ENCODE measurements at regions not wholly inside any gene's neighbourhood (a gene's known extent, or its start where the extent isn't known, plus 50 kb on each side); places are given as distances from the start of the nearest gene placed in this dataset.

GRCh38 chrX:10076765-10077164, 80.0 kb upstream of the CLCN4 start:
- no peak for TF ChIP-seq CTCF (conservative IDR thresholded peaks at IDR 0.05; ENCODE audit: low read depth, low read length)
- TF ChIP-seq EZH2 (IDR thresholded peaks at IDR 0.05; ENCODE audit: borderline replicate concordance, low read depth, low read length, poor library complexity, severe bottlenecking), result no peak
- Histone ChIP-seq H3K4me3 (ENCODE audit: low read depth, low read length, poor library complexity, severe bottlenecking) (no peak overlapping the region), H3K27ac (ENCODE audit: low read depth, low read length, poor library complexity, severe bottlenecking) (no peak overlapping the region), H3K36me3 (ENCODE audit: insufficient read depth, low read length, poor library complexity, severe bottlenecking) (no peaks in the 10 kb centered on the region), H3K27me3 (replicated peaks; ENCODE audit: insufficient read depth, low read depth, low read length, poor library complexity) (no peaks in the 10 kb centered on the region), H3K9me3 (ENCODE audit: low read depth, low read length, poor library complexity, severe bottlenecking) (no peaks in the 10 kb centered on the region), H3K4me1 (ENCODE audit: insufficient read depth, low read length, poor library complexity, severe bottlenecking) (peaks cover 7% of the 10 kb centered on the region)
- ChIA-PET POLR2A (ENCODE audit: low non-redundant PET) (no interaction called here), CTCF (no interaction called here)
- BruUV-seq (replicated peaks), result no TSS peak
- DNase-seq (ENCODE audit: low spot score), result no peak
- intact Hi-C loops (cut with micrococcal nuclease; ENCODE audit: unreplicated experiment), result no loop called here

- TF ChIP-seq EZH2 (IDR thresholded peaks at IDR 0.05; ENCODE audit: borderline replicate concordance, low read depth, low read length, poor library complexity, severe bottlenecking), result no peak
- Histone ChIP-seq H3K36me3 (ENCODE audit: insufficient read depth, low read length, poor library complexity, severe bottlenecking) (no peaks in the 10 kb centered on the region), H3K9me3 (ENCODE audit: low read depth, low read length, poor library complexity, severe bottlenecking) (no peaks in the 10 kb centered on the region), H3K4me3 (ENCODE audit: low read depth, low read length, poor library complexity, severe bottlenecking) (no peak overlapping the region), H3K4me1 (ENCODE audit: insufficient read depth, low read length, poor library complexity, severe bottlenecking) (peaks cover 7% of the 10 kb centered on the region), H3K27ac (ENCODE audit: low read depth, low read length, poor library complexity, severe bottlenecking) (no peak overlapping the region), H3K27me3 (replicated peaks; ENCODE audit: insufficient read depth, low read depth, low read length, poor library complexity) (no peaks in the 10 kb centered on the region)
- no peak for DNase-seq (ENCODE audit: low spot score)
- POLR2A ChIA-PET (ENCODE audit: low non-redundant PET), result no interaction called here
- no TSS peak for BruUV-seq (replicated peaks)
- CTCF ChIA-PET, result no interaction called here
- intact Hi-C loops (cut with micrococcal nuclease; ENCODE audit: unreplicated experiment), result no loop called here
These were observed 79.2 kb upstream of the CLCN4 start for GRCh38 chrX:10077425-10078188.

- no peak overlapping the region for H3K27ac ChIP-seq (ENCODE audit: low read depth, low read length, poor library complexity, severe bottlenecking)
These were observed 78.5 kb upstream of the CLCN4 start for GRCh38 chrX:10078266-10078665.

More at GRCh38 chrX:10078266-10078665, 78.5 kb upstream of the CLCN4 start:
- TF ChIP-seq EZH2 (IDR thresholded peaks at IDR 0.05; ENCODE audit: borderline replicate concordance, low read depth, low read length, poor library complexity, severe bottlenecking), result no peak
- TF ChIP-seq CTCF (conservative IDR thresholded peaks at IDR 0.05; ENCODE audit: low read depth, low read length), result no peak
- no peaks in the 10 kb centered on the region for H3K27me3 ChIP-seq (replicated peaks; ENCODE audit: insufficient read depth, low read depth, low read length, poor library complexity)
- intact Hi-C loops (cut with micrococcal nuclease; ENCODE audit: unreplicated experiment), result no loop called here
- DNase-seq (ENCODE audit: low spot score), result no peak
- ChIA-PET CTCF (no interaction called here), POLR2A (ENCODE audit: low non-redundant PET) (no interaction called here)
- BruUV-seq (replicated peaks), result no TSS peak
- H3K4me3 ChIP-seq (ENCODE audit: low read depth, low read length, poor library complexity, severe bottlenecking), result no peak overlapping the region
- H3K4me1 ChIP-seq (ENCODE audit: insufficient read depth, low read length, poor library complexity, severe bottlenecking), result peaks cover 7% of the 10 kb centered on the region
- no peaks in the 10 kb centered on the region for H3K36me3 ChIP-seq (ENCODE audit: insufficient read depth, low read length, poor library complexity, severe bottlenecking)
- no peaks in the 10 kb centered on the region for H3K9me3 ChIP-seq (ENCODE audit: low read depth, low read length, poor library complexity, severe bottlenecking)

All from A673 (cell line).